Activated CD4-positive, alpha-beta T cell treated with anti-CD3 and anti-CD28 coated beads, Interleukin-2, amount 50 U/mL, for 1 hour (primary cell): ENCODE measurements at regions not wholly inside any gene's neighbourhood (a gene's known extent, or its start where the extent isn't known, plus 50 kb on each side); places are given as distances from the start of the nearest gene placed in this dataset.
"Not testable (repeated sequence)": the region's sequence is repeated elsewhere in the genome, so short reads cannot be mapped to it uniquely, and the experiment has no call there.

Experiments
- DNase-seq: peaks from one replicate; pipeline ENCODE4 v3.0.0-alpha.2; 2020

DNA sequence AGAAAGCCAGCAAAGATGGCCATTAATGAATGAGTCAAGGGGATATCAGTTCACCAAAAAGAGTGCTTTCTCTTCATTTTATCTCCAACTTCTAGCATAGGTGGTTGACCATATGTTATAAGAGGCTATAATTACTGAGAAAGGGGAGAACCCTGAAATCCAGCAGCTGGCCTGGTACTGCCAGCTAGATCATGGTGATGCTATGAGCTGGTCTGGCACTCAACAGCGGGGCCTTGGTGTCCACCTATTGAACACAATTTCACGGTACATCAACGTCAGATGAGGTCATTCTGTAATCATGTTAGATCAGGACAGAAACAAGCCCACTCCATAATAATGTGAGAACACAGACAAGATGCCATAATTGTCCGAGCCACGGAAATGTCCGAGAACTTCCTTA, 1644.8 kb upstream of the PCDH7 start:
- DNase-seq: no peak

DNA sequence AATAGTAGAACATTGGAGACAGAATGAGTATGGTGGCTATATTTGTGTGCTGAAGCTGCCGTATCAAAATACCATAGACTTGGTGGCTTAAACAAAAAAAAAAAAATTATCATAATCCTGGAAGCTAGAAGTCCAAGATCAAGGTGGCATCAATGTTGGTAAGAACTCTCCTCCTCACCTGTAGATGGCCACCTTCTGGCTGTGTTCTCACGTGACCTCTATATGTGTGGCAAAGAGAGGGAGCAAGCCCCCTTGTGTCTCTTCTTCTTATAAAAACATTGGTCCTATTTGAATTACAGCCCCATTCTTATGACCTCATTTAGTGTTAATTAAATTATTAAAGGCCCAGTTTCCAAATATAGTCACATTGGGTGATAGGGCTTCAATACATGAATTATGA, 1640.9 kb upstream of the PCDH7 start:
- DNase-seq: no peak

DNA sequence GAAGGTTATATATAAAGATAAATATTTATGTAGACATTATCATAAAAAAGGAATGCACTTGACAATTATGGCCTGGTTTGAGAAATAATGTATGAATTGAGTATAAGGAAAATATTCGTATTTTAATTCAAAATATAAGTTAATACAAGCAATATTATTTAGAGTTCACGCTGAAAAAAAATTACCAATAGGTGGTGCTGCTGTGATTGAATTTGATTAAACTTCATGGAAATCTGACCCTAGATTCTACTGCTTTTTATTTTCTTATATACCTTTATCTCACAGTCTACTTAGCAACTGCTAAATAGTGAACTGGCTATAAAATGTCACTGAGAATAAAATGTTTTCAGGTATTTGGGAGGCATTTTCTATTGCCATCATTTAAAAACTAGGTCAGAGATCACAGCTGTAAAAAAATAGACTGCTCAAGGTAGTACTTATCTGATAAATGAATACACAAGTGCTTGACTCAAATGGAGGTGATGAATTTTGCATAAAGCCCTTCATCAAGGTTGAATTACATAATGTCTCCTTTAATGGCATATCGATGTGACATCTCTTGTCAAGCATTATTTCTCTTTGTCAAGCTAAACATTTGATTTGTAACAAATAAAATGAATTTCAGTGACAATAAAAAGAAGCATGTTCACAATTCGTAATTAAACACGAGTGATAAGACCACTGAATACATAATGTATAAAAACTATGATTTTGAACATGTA, 1638.8 kb upstream of the PCDH7 start:
- no peak for DNase-seq

GRCh38 chr4:29082684-29083083, 1637.5 kb upstream of the PCDH7 start:
- DNase-seq: no peak

DNA sequence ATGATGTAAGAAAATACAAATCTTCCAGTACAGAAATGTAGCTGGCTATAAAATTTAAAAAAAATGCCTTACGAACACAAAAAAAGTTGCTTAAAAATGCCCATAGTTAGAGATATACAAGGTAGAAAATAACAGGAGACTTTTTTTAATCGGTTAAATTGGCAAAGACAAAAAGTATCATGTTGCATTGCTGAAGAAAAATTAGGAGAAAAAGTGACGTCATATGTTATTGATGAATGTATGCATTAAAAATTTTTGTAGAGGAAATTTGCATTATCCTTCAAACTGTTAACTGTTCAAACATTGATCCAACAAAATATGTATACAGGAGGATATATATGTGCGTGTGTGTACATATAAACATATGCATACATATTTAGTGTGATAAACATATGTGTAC, 1634.4 kb upstream of the PCDH7 start:
- no peak for DNase-seq

DNA sequence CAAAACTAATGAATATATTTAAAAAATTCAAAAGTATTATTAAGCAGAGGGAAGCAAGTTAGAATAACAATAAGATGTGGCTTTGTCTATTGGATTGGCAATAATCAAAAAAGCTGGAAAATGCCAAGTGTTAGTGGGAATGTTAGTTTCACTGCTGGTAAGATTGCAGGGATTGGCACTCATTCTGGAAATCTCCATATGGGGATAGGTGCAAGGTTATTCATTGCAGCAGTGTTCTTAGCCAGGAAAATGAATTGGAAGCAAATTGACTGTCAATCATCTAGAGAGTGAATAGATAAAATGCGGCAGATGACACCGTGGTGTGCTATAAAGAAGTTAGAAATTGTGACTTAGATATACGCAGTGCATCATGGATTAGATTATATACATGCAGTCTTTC, 1615.5 kb upstream of the PCDH7 start:
- DNase-seq: no peak

GRCh38 chr4:29113960-29114359, 1606.2 kb upstream of the PCDH7 start:
- no peak for DNase-seq

DNA sequence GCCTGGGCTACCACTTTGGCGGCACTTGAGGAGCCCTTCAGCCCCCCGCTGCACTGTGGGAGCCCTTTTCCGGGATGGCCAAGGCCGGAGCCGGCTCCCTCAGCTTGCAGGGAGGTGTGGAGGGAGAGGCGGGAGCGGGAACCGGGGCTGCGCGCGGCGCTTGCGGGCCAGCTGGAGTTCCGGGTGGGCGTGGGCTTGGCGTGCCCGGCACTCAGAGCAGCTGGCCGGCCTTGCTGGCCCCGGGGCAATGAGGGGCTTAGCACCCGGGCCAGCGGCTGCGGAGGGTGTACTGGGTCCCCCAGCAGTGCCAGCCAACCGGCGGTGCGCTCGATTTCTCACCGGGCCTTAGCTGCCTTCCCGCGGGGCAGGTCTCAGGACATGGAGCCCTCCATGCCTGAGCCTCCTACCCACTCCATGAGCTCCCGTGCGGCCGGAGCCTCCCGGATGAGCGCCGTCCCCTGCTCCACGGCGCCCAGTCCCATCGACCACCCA, 1602.9 kb upstream of the PCDH7 start:
- DNase-seq: not testable (repeated sequence)

DNA sequence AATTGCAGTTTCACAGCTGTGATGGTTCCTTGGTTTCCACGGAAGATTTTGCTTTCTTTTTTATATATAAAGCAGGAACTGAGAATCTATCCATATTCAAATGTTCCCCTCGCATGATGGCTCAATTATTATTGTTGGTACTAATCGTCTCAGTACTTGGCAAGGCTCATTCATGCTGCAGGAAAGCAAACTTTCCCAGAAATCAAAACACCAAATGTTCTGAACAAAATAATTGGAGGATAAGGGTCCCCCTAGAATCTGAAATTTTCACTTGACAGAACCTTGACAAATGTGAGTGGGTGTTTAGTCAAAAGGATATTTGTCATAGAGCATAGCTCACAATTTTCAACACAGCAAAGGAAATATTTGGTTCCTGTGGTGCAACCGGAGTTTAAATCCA, 1598.6 kb upstream of the PCDH7 start:
- no peak for DNase-seq

DNA sequence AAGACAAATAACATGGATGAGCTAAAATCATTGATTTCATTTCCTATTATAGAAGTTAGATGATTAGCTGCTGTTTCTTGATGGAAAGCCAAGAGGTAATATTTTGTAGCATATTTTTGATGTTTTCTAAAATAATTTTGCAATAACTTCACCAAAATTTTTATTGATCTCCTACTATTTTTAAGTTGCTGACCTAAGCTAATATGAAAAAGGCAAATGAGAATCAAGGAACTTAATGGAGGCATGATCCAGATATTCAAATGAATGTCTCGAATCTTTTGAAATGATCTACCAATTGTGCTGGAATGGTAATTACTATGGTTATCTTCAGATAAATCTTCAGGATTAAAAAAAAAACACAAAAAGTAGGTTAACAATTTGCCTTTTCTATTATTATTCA, 1591.4 kb upstream of the PCDH7 start:
- no peak for DNase-seq

DNA sequence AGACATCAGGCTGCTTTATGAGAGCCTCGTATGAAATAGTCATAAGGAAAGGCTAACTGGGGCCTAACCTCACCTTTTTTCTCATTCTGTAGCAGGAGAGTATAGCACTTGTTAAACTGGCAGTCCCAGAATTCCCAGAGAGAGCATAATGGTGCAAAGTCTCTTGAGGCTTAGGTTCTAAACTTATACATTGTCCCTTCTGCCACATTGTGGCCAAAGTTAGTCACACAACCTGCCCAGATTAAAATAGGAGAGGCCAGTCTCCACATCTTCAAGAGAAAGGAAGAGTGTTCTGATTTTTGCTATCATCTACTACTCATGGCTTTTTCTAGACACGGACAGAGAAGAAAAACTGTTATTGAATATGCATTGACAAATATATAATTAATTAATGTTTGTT, 1588.9 kb upstream of the PCDH7 start:
- no peak for DNase-seq

- no peak for DNase-seq
Measured at GRCh38 chr4:29142708-29143107, 1577.5 kb upstream of the PCDH7 start.

- DNase-seq: no peak
Measured at GRCh38 chr4:29151584-29151983, 1568.6 kb upstream of the PCDH7 start.

DNA sequence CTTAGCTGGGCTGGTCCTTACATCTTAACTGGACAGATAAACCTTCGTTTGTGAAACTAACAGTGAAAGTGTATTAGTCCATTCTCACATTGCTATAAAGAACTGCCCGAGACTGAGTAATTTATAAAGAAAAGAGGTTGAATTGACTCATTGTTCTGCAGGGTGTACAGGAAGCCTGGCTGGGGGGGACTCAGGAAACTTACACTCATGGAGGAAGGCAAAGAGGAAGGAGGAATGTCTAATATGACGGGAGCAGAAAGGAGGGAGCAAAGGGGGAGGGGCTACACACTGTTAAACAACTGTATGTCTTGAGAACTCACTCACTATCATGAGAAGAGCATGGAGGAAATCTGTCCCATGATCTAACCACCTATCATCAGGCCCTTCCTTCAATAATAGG, 1566.5 kb upstream of the PCDH7 start:
- DNase-seq: no peak

DNA sequence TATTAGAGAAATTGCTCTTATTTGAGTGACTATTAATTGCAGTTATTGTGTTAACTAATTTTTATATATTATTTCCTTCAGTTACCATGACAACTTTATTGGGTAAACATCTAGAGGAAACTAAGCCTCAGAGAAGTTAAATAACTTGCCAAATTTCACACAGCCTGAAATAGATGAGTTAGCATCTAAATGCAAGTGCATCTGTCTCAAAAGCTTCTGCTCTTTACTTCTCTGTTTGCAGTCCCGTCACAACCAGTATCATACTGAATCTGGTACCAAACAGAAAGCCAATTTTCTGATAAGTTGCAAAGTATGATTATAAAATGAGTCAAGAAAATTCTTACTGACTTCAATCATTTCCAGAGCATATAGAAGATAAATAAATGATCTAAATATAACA, 1544.9 kb upstream of the PCDH7 start:
- DNase-seq: no peak

- DNase-seq: no peak
Measured at GRCh38 chr4:29199025-29199424, 1521.1 kb upstream of the PCDH7 start.

- no peak for DNase-seq
Measured at GRCh38 chr4:29199485-29199884, 1520.7 kb upstream of the PCDH7 start.

DNA sequence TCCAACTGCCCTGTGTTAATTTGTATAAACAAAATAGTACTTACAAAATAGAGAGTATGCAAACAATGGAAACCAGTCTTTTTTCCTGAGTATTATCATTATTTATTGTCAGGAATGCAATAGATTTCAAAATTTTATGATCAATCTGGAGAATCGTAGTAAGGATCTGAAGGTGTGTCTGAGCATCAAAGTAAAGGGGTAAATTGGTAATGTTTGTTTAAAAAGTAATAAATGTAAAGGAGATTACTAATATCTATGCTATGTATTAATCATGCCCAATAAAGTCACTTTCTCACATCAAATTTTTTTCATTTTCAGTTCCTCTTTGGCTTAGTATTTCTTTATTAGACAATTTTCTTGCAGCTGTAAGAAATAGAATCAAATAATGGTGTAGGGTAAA, 1507.1 kb upstream of the PCDH7 start:
- DNase-seq: no peak

GRCh38 chr4:29220761-29221160, 1499.4 kb upstream of the PCDH7 start:
- no peak for DNase-seq

DNA sequence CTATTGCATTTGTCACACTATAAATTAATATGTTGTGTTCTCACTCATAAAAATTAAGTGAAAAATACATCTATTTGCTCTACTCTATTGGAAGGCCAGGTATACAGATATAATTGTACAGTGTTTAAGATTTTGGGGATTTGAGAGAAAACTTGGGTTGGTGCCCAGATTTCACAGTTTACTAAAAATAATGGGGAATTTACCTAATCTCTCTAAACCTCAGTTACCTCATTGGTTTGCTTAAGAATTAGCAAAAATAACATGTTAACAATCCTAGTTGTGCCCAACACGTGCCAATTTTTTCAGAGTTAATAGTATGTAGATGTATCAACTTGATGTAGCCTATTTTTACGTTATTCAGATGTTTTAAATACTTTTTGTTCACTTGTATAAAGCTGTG, 1495.3 kb upstream of the PCDH7 start:
- DNase-seq: no peak

DNA sequence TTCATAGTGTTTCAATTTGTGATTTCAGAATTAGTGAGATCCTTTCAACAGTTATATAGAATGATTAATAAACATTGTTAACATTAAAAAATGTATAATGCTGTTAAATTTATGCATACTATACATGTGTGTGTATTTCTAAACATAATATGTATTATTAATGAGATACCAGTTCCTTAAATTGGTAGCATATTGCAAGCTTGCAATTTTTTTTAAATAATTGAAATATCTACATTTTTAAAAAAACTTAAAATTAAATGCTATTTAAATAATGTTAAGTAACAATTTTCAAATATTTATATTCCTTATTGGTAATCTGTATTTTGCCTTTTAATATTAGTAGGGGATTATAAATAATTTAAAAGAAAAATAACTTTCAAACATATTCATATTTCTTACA, 1479.5 kb upstream of the PCDH7 start:
- DNase-seq: no peak

DNA sequence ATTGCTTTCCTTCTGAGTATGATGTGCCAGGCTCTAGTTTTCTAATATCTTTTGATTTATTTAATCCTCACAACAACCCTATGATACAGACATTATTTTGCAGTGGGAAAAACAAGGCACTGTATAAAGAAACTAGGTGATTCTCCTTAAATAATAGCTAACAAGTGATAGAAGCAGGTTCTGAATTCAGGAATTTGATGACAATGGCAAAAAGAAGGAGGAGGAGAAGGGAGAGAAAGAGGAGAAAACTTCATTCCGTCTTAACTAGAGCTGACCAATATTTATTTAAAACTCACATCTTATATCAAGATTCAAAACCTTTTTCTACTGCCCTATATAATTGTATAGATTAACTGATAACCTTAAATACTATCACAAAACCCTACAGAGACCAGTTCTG, 1477.1 kb upstream of the PCDH7 start:
- no peak for DNase-seq

DNA sequence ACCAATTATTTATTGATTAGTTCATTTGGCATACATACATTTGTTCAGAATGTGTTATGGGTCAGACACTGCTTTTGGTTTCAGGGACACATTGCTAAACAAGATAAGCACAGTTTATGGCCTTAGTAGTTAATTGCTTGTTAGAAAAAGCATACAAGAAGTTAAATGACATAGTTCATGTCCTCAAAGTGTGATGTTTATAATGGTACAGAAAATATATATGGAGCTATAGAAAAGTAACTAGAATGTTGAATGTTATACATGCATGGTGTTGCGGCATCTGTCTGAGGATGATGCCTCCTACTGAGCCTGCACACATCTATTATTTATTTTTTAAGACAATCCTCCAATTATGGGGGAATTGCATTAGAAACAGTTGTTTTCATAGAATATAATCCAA, 1476.3 kb upstream of the PCDH7 start:
- no peak for DNase-seq

DNA sequence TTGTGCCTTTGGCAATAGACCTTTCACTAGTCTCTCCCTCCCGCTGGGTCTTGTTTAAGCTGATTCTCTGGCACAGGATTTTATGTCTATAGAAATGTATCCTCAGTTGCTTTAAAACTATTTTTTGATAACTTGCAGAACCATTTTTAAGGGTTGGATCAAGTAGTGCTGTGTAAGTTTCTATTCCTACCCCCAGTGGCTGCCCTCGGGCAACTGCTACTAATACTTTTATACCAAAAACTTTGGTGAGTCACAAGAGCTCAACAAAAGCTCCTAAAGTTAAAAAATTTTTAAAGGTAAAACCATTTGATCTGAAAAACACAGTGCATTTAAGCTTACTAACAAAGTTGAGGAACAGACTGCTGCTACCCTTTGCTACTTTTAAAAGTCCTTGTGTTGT, 1460.6 kb upstream of the PCDH7 start:
- DNase-seq: no peak

GRCh38 chr4:29262986-29263385, 1457.2 kb upstream of the PCDH7 start:
- DNase-seq: no peak

- no peak for DNase-seq
Measured at GRCh38 chr4:29276150-29276549, 1444.0 kb upstream of the PCDH7 start.
